SK-N-SH (cell line): ENCODE measurements at regions not wholly inside any gene's neighbourhood (a gene's known extent, or its start where the extent isn't known, plus 50 kb on each side); places are given as distances from the start of the nearest gene placed in this dataset.

ENCODE experiments used
- CTCF ChIA-PET: fragments of 300-600, 350-600 bp; formaldehyde crosslinking; extraction: SDS; loops from one replicate; lab custom pipeline; 2021; lab: Yijun Ruan, JAX
- POLR2A ChIA-PET: fragments of 350-600 bp; sonication (Branson Sonifier 250); formaldehyde crosslinking; extraction: SDS; loops from one replicate; lab custom pipeline; 2020; ENCODE audit warnings: antibody characterized with exemption, inconsistent platforms; lab: Yijun Ruan, JAX
- DNase-seq: peaks from one replicate; pipeline ENCODE4 v3.0.0; 2012
- H2AFZ ChIP-seq: fragments of 200-600 bp; sonication (generic); 2 replicates; pipeline ENCODE4 v1.8.1; 2016; ENCODE audit warnings: antibody characterized with exemption, mild to moderate bottlenecking, low read depth
- H3F3A ChIP-seq: fragments of 200-600 bp; sonication (generic); replicated peaks from 2 replicates; pipeline ENCODE3; 2016; ENCODE audit warnings: antibody characterized with exemption, mild to moderate bottlenecking; ENCODE audit not compliant: insufficient read depth
- H3K27ac ChIP-seq, 2 experiments: fragments of 200-500 bp in 1 of 2; fragments of 200-600 bp in 1 of 2; sonication (Bioruptor generic) in 1 of 2; sonication (generic), shearing (Covaris generic) in 1 of 2; 2 replicates each; pipeline versions ENCODE4 v1.5.1 to v1.6.1; 2014 to 2016; ENCODE audit warnings: low read depth in 2 of 2, inconsistent platforms in 1 of 2, low read length in 1 of 2, mild to moderate bottlenecking in 1 of 2, mixed read lengths in 1 of 2
- H3K27me3 ChIP-seq: fragments of 200-600 bp; sonication (generic), shearing (Covaris generic); 2 replicates; pipeline ENCODE4 v1.6.1; 2016; ENCODE audit warnings: mixed run types; ENCODE audit not compliant: insufficient read depth
- H3K36me3 ChIP-seq, 2 experiments: fragments of 200-500 bp in 1 of 2; fragments of 200-600 bp in 1 of 2; sonication (Bioruptor generic) in 1 of 2; sonication (generic) in 1 of 2; replicated peaks in 1 of 2; 2 replicates each; pipeline versions ENCODE3 to v1.5.1; 2014 to 2016; ENCODE audit warnings: low read length in 1 of 2, mild to moderate bottlenecking in 1 of 2; ENCODE audit not compliant: insufficient read depth in 2 of 2, control insufficient read depth in 1 of 2
- H3K4me1 ChIP-seq, 2 experiments: fragments of 200-500 bp in 1 of 2; fragments of 200-600 bp in 1 of 2; sonication (Bioruptor generic) in 1 of 2; sonication (generic), shearing (Covaris generic) in 1 of 2; 2 replicates each; pipeline versions ENCODE4 v1.5.1 to v1.6.1; 2014 to 2016; ENCODE audit warnings: low read depth in 1 of 2, low read length in 1 of 2, mixed run types in 1 of 2; ENCODE audit not compliant: insufficient read depth in 2 of 2, control insufficient read depth in 1 of 2
- H3K4me2 ChIP-seq: fragments of 200-600 bp; sonication (generic), shearing (Covaris generic); 2 replicates; pipeline ENCODE4 v1.6.1; 2017; ENCODE audit warnings: mixed run types
- H3K4me3 ChIP-seq, 2 experiments: fragments of 200-500 bp in 1 of 2; fragments of 200-600 bp in 1 of 2; sonication (Bioruptor generic) in 1 of 2; sonication (generic), shearing (Covaris generic) in 1 of 2; 2 replicates each; pipeline versions ENCODE4 v1.5.1 to v1.8.1; 2014 to 2016; ENCODE audit warnings: low read depth in 2 of 2, inconsistent platforms in 1 of 2, low read length in 1 of 2, mild to moderate bottlenecking in 1 of 2, mixed read lengths in 1 of 2, moderate library complexity in 1 of 2
- H3K79me2 ChIP-seq: fragments of 200-600 bp; sonication (generic); 2 replicates; pipeline ENCODE4 v1.8.1; 2017; ENCODE audit warnings: mild to moderate bottlenecking; ENCODE audit not compliant: insufficient read depth
- H3K9ac ChIP-seq: fragments of 200-600 bp; sonication (generic); 2 replicates; pipeline ENCODE4 v1.6.1; 2017; ENCODE audit warnings: mixed run types
- H3K9me2 ChIP-seq: fragments of 200-600 bp; sonication (generic); 2 replicates; pipeline ENCODE4 v1.6.1; 2017; ENCODE audit warnings: mixed run types
- H3K9me3 ChIP-seq: fragments of 200-600 bp; sonication (generic); 2 replicates; pipeline ENCODE4 v1.6.1; 2017; ENCODE audit warnings: mixed run types, mild to moderate bottlenecking, moderate library complexity
- H4K20me1 ChIP-seq: fragments of 200-600 bp; sonication (generic); 2 replicates; pipeline ENCODE4 v1.6.1; 2017; ENCODE audit warnings: mild to moderate bottlenecking, mixed run types; ENCODE audit not compliant: insufficient read depth
- CTCF ChIP-seq: fragments of 200-600 bp; sonication (generic); IDR thresholded peaks from 2 replicates; pipeline ENCODE4 v1.6.1; 2017; ENCODE audit warnings: antibody characterized with exemption, mild to moderate bottlenecking, moderate library complexity
- FOSL2 ChIP-seq: IDR thresholded peaks from 2 replicates; pipeline ENCODE4 v1.4.0; 2012; ENCODE audit warnings: low read depth, mild to moderate bottlenecking, moderate library complexity, borderline replicate concordance
- FOXM1 ChIP-seq: IDR thresholded peaks from 2 replicates; pipeline ENCODE4 v1.4.0; 2012; ENCODE audit warnings: low read depth, mild to moderate bottlenecking
- GATA2 ChIP-seq: sonication (generic); formaldehyde crosslinking; IDR thresholded peaks from 2 replicates; pipeline ENCODE4 v1.5.0; 2020; ENCODE audit warnings: mild to moderate bottlenecking, missing genetic modification reagents
- JUND ChIP-seq: IDR thresholded peaks from 2 replicates; pipeline ENCODE4 v1.4.0; 2012
- MAX ChIP-seq: IDR thresholded peaks from 2 replicates; pipeline ENCODE4 v1.4.0; 2012; ENCODE audit warnings: low read depth
- MEF2A ChIP-seq: IDR thresholded peaks from 2 replicates; pipeline ENCODE4 v1.4.0; 2012; ENCODE audit warnings: low read depth, borderline replicate concordance
- NFIC ChIP-seq: IDR thresholded peaks from 2 replicates; pipeline ENCODE4 v1.4.0; 2012; ENCODE audit warnings: borderline replicate concordance
- RAD21 ChIP-seq: IDR thresholded peaks from 2 replicates; pipeline ENCODE4 v1.6.1; 2012; ENCODE audit warnings: mild to moderate bottlenecking, low read length
- RCOR1 ChIP-seq: fragments of 150-350 bp; IDR thresholded peaks from 2 replicates; pipeline ENCODE4 v1.6.1; 2017; ENCODE audit warnings: antibody characterized with exemption, low read length
- REST ChIP-seq: IDR thresholded peaks from 2 replicates; pipeline ENCODE4 v1.6.1; 2012; ENCODE audit warnings: mild to moderate bottlenecking, low read depth, low read length, moderate library complexity
- RXRA ChIP-seq: IDR thresholded peaks from 2 replicates; pipeline ENCODE4 v1.4.0; 2012; ENCODE audit warnings: low read depth, mild to moderate bottlenecking, borderline replicate concordance
- SMC3 ChIP-seq: IDR thresholded peaks from 2 replicates; pipeline ENCODE4 v1.6.1; 2012; ENCODE audit warnings: low read depth, low read length, improper control_type of control experiment
- TAF1 ChIP-seq: IDR thresholded peaks from 2 replicates; pipeline ENCODE4 v1.6.1; 2012; ENCODE audit warnings: low read depth, mild to moderate bottlenecking, low read length, moderate library complexity, borderline replicate concordance
- TCF12 ChIP-seq: IDR thresholded peaks from 2 replicates; pipeline ENCODE4 v1.4.0; 2012
- TEAD4 ChIP-seq: IDR thresholded peaks from 2 replicates; pipeline ENCODE4 v1.4.0; 2012; ENCODE audit warnings: mild to moderate bottlenecking, borderline replicate concordance; ENCODE audit not compliant: insufficient read depth
- ZBTB33 ChIP-seq: IDR thresholded peaks from 2 replicates; pipeline ENCODE4 v1.4.0; 2012; ENCODE audit warnings: low read depth, borderline replicate concordance
- WGBS: methylation state at CpG from one replicate; pipeline ENCODE4 v1.1.6; 2017; ENCODE audit warnings: low lambda C conversion rate; 5-methylcytosine and 5-hydroxymethylcytosine counted together

- Histone ChIP-seq H3K4me2 (no peak overlapping the region), H3K4me3 (no peak overlapping the region), H4K20me1 (no peaks in the 10 kb centered on the region), H3K9me3 (no peaks in the 10 kb centered on the region), H2AFZ (no peak overlapping the region), H3K27ac (no peak overlapping the region), H3K27me3 (no peaks in the 10 kb centered on the region), H3K36me3 (no peaks in the 10 kb centered on the region), H3K9me2 (no peaks in the 10 kb centered on the region), H3K9ac (no peak overlapping the region), H3K4me1 (peaks cover 0 to 2% of the 10 kb centered on the region in 2 experiments; a peak in 1 of 4 replicates), H3K79me2 (no peaks in the 10 kb centered on the region), H3F3A (no peaks in the 10 kb centered on the region)
- POLR2A ChIA-PET = no interaction called here
- CTCF ChIA-PET = interaction anchor here (0.9 kb wide), 1 partner anchor 10 kb away, joined by 3 read pairs; no protein-coding TSS in a partner anchor
- no peak for DNase-seq
- WGBS = 65% methylated on average over 4 of the region's 4 CpGs
- TF ChIP-seq GATA2 = 0 out of 2 replicates have a peak, but pooled peaks have one; percentile 7
- TF ChIP-seq TAF1 = no peak
These were observed 215.7 kb upstream of the PARD3B start for GRCh38 chr2:204329532-204329931.

GRCh38 chr2:204331180-204331579 lies 214.1 kb upstream of the PARD3B start:
- Histone ChIP-seq H3K79me2 (no peaks in the 10 kb centered on the region), H3K27me3 (no peaks in the 10 kb centered on the region), H3K9ac (no peak overlapping the region), H4K20me1 (no peaks in the 10 kb centered on the region), H2AFZ (no peak overlapping the region), H3K4me3 (no peak overlapping the region), H3K9me3 (no peaks in the 10 kb centered on the region), H3K27ac (no peak overlapping the region), H3K4me2 (no peak overlapping the region), H3K9me2 (no peaks in the 10 kb centered on the region), H3K36me3 (no peaks in the 10 kb centered on the region), H3K4me1 (peaks cover 0 to 7% of the 10 kb centered on the region in 2 experiments; a peak in 1 of 4 replicates), H3F3A (no peaks in the 10 kb centered on the region)
- WGBS = 88% methylated on average over 6 of the region's 6 CpGs
- no peak for DNase-seq
- ChIA-PET CTCF (no interaction called here), POLR2A (no interaction called here)
- TF ChIP-seq RXRA (no peak), CTCF (no peak), TAF1 (no peak), FOXM1 (no peak), RCOR1 (no peak), RAD21 (no peak), REST (no peak), TCF12 (no peak), TEAD4 (no peak), MAX (no peak), MEF2A (no peak), JUND (no peak), ZBTB33 (no peak), FOSL2 (no peak), SMC3 (no peak), NFIC (no peak)
